ENCODE measurements at regions not wholly inside any gene's neighbourhood (a gene's known extent, or its start where the extent isn't known, plus 50 kb on each side); places are given as distances from the start of the nearest gene placed in this dataset.
A peak's percentile ranks its signal among the peaks of the same experiment; 100 is the strongest.

- Histone ChIP-seq H3K36me3 (ENCODE audit: control insufficient read depth in 4 of 4, insufficient read depth in 3 of 4, low read depth in 1 of 4, low read length in 3 of 4) (no peaks in the 10 kb centered on the region), H3K9ac (ENCODE audit: low read depth in 1 of 2, low read length in 2 of 2) (no peak overlapping the region), H3K27ac (ENCODE audit: low read depth in 1 of 2, low read length in 2 of 2) (peak overlapping the region in 1 of 2 donors; percentile 10), H3K27me3 (ENCODE audit: control insufficient read depth in 4 of 4, insufficient read depth in 4 of 4, low read length in 3 of 4) (no peaks in the 10 kb centered on the region), H3K4me3 (ENCODE audit: low read depth in 1 of 3, low read length in 3 of 3) (no peak overlapping the region), H3K9me3 (ENCODE audit: control insufficient read depth in 4 of 4, low read length in 3 of 4) (peaks cover 0 to 3% (median 2%) of the 10 kb centered on the region in 4 donors), H3K4me1 (ENCODE audit: control insufficient read depth in 4 of 4, insufficient read depth in 4 of 4, low read length in 3 of 4) (peaks cover 15 to 32% (median 22%) of the 10 kb centered on the region in 4 donors)
- 81% methylated on average over 4 of the region's 4 CpGs for WGBS
- no peak for TF ChIP-seq RAD21 (IDR thresholded peaks at IDR 0.05)
- TF ChIP-seq EGR1 (IDR thresholded peaks at IDR 0.05; ENCODE audit: low read depth in 2 of 2): no peak
- no peak for TF ChIP-seq FOXA1 (IDR thresholded peaks at IDR 0.05)
- TF ChIP-seq RXRA (IDR thresholded peaks at IDR 0.05): no peak
- TF ChIP-seq GABPA (IDR thresholded peaks at IDR 0.05 in 1 of 2, conservative IDR thresholded peaks at IDR 0.05 in 1 of 2): no peak
- no peak for TF ChIP-seq JUND (IDR thresholded peaks at IDR 0.05)
- TF ChIP-seq NR2F2 (IDR thresholded peaks at IDR 0.05): no peak
- no peak for DNase-seq (ENCODE audit: low spot score)
These were observed 153.4 kb upstream of the IER5L start for GRCh38 chr9:129331493-129331765.

GRCh38 chr9:129330711-129331492 lies 152.8 kb upstream of the IER5L start:
- Histone ChIP-seq H3K27ac (ENCODE audit: low read depth in 1 of 2, low read length in 2 of 2) (peak overlapping the region in 1 of 2 donors; percentile 10), H3K36me3 (ENCODE audit: control insufficient read depth in 4 of 4, insufficient read depth in 3 of 4, low read depth in 1 of 4, low read length in 3 of 4) (no peaks in the 10 kb centered on the region), H3K4me3 (ENCODE audit: low read depth in 1 of 3, low read length in 3 of 3) (no peak overlapping the region), H3K9me3 (ENCODE audit: control insufficient read depth in 4 of 4, low read length in 3 of 4) (peaks cover 0 to 3% (median 2%) of the 10 kb centered on the region in 4 donors), H3K27me3 (ENCODE audit: control insufficient read depth in 4 of 4, insufficient read depth in 4 of 4, low read length in 3 of 4) (no peaks in the 10 kb centered on the region), H3K4me1 (ENCODE audit: control insufficient read depth in 4 of 4, insufficient read depth in 4 of 4, low read length in 3 of 4) (peaks cover 12 to 27% (median 20%) of the 10 kb centered on the region in 4 donors), H3K9ac (ENCODE audit: low read depth in 1 of 2, low read length in 2 of 2) (no peak overlapping the region)
- no peak for TF ChIP-seq EGR1 (IDR thresholded peaks at IDR 0.05; ENCODE audit: low read depth in 2 of 2)
- TF ChIP-seq SP1 (IDR thresholded peaks at IDR 0.05): no peak
- TF ChIP-seq HNF4A (conservative IDR thresholded peaks at IDR 0.05): no peak
- no peak for TF ChIP-seq NR2F2 (IDR thresholded peaks at IDR 0.05)
- no peak for TF ChIP-seq CTCF (IDR thresholded peaks at IDR 0.05; ENCODE audit: low read depth, low read length, missing input control)
- WGBS: 96% methylated on average over 4 of the region's 4 CpGs
- DNase-seq (ENCODE audit: low spot score): no peak

GRCh38 chr9:129328355-129329042 lies 150.4 kb upstream of the IER5L start:
- Histone ChIP-seq H3K27ac (ENCODE audit: low read depth in 1 of 2, low read length in 2 of 2) (no peak overlapping the region), H3K9ac (ENCODE audit: low read depth in 1 of 2, low read length in 2 of 2) (no peak overlapping the region), H3K4me3 (ENCODE audit: low read depth in 1 of 3, low read length in 3 of 3) (no peak overlapping the region), H3K4me1 (ENCODE audit: control insufficient read depth in 4 of 4, insufficient read depth in 4 of 4, low read length in 3 of 4) (peaks cover 7 to 15% (median 13%) of the 10 kb centered on the region in 4 donors), H3K27me3 (ENCODE audit: control insufficient read depth in 4 of 4, insufficient read depth in 4 of 4, low read length in 3 of 4) (no peaks in the 10 kb centered on the region), H3K9me3 (ENCODE audit: control insufficient read depth in 4 of 4, low read length in 3 of 4) (peaks cover 0 to 3% (median 2%) of the 10 kb centered on the region in 4 donors), H3K36me3 (ENCODE audit: control insufficient read depth in 4 of 4, insufficient read depth in 3 of 4, low read depth in 1 of 4, low read length in 3 of 4) (no peaks in the 10 kb centered on the region)
- no peak for DNase-seq (ENCODE audit: low spot score)
- 91% methylated on average over 13 of the region's 13 CpGs for WGBS
- TF ChIP-seq HNF4G (IDR thresholded peaks at IDR 0.05) (no peak), ATF3 (IDR thresholded peaks at IDR 0.05) (no peak), RAD21 (IDR thresholded peaks at IDR 0.05) (no peak), TAF1 (conservative IDR thresholded peaks at IDR 0.05) (no peak), CTCF (IDR thresholded peaks at IDR 0.05; ENCODE audit: low read depth, low read length, missing input control) (no peak), YY1 (IDR thresholded peaks at IDR 0.05) (no peak), FOXA1 (IDR thresholded peaks at IDR 0.05) (no peak), GABPA (IDR thresholded peaks at IDR 0.05 in 1 of 2, conservative IDR thresholded peaks at IDR 0.05 in 1 of 2) (no peak), RXRA (IDR thresholded peaks at IDR 0.05) (no peak), MAX (IDR thresholded peaks at IDR 0.05) (no peak), SP1 (IDR thresholded peaks at IDR 0.05) (no peak), ZBTB33 (IDR thresholded peaks at IDR 0.05) (no peak), JUND (IDR thresholded peaks at IDR 0.05) (no peak), HNF4A (conservative IDR thresholded peaks at IDR 0.05) (no peak)
